Peyer's patch (tissue), 4 donors: ENCODE measurements at regions not wholly inside any gene's neighbourhood (a gene's known extent, or its start where the extent isn't known, plus 50 kb on each side); places are given as distances from the start of the nearest gene placed in this dataset.

Experiments
- CTCF ChIP-seq, 6 experiments: fragments of 450-650 bp in 4 of 6; fragments of 200-600 bp in 2 of 6; sonication (generic) in 1 of 6; IDR thresholded peaks; one replicate each; pipeline ENCODE4 v1.5.1; 2017 to 2019; ENCODE audit warnings: antibody characterized with exemption in 6 of 6, mild to moderate bottlenecking in 3 of 6, moderate library complexity in 1 of 6
- POLR2A ChIP-seq, 2 donors: fragments of 450-650 bp; IDR thresholded peaks; one replicate each; pipeline ENCODE4 v1.5.1; 2017; ENCODE audit warnings: antibody characterized with exemption in 2 of 2, mild to moderate bottlenecking in 2 of 2, moderate library complexity in 2 of 2

GRCh38 chr3:163605915-163606314, 1472.4 kb downstream of the SI start:
- TF ChIP-seq POLR2A (IDR thresholded peaks at IDR 0.05), result no peak
- TF ChIP-seq CTCF (IDR thresholded peaks at IDR 0.05), result no peak
